GM18511 (cell line): ENCODE measurements at regions not wholly inside any gene's neighbourhood (a gene's known extent, or its start where the extent isn't known, plus 50 kb on each side); places are given as distances from the start of the nearest gene placed in this dataset.
A peak's percentile ranks its signal among the peaks of the same experiment; 100 is the strongest.

Source experiments
- ATAC-seq: cut with Tn5 transposase; IDR thresholded peaks from one replicate; pipeline ENCODE4 v1.9.1; 2021; ENCODE audit warnings: mild to moderate bottlenecking, moderate library complexity; ENCODE audit not compliant: unreplicated experiment

GRCh38 chr1:235925016-235925415 is 58.3 kb upstream of the LYST start:
- no peak for ATAC-seq

- ATAC-seq, result peak; percentile 61
These were observed 56.8 kb upstream of the LYST start for GRCh38 chr1:235923466-235924021.

GRCh38 chr1:235920596-235921375 is 54.1 kb upstream of the LYST start:
- ATAC-seq, result no peak

GRCh38 chr1:235919833-235920441 is 53.2 kb upstream of the LYST start:
- ATAC-seq, result no peak

- no peak for ATAC-seq
These were observed 52.6 kb upstream of the LYST start for GRCh38 chr1:235919127-235919832.

- ATAC-seq, result no peak
These were observed 51.8 kb upstream of the LYST start for GRCh38 chr1:235918465-235918864.

DNA sequence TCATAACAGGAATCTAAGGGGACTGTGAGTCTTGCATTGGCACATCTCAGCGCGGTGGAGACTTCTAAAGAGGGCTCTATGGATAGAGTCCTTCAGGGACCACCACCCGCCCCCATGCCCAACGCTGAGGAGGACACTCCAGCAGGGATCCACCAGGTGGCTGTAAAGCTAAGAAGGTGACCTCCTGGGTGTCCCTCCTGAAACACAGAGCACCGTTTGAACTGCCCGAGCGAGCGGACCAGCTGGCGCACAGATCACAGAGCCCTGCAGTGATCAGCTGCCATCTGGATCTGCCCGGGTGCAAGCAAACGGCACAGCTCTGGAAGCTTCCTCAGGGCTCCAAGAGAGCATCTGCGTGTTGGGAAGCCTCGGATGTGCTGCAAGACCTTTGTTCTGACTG is 51.3 kb upstream of the LYST start:
- no peak for ATAC-seq

DNA sequence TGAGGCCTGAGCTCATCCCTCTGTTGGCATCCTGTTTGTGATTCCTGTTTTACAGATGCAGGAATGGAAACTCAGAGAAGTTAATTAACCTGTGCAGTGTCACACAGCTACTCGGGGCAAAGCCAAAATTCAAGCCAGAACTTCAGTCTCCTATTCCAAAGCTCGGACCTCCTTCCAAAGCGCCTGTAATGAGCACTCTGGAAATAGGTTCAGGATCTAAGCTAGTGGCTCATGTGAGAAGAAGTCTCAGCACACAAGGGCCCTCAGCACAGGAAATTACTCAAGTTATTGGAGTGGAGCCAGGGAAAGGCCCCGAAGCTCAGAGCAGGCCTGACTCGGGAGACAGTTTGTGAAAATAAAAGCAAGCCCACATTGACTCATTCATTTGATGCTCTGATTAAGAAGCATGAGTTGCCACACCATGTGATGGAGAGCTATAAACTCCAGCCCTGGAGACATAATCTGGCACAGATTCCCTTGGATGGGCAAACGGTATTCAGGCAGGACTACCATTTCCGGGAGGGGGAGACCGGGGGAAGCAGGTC is 50.6 kb upstream of the LYST start:
- peak; percentile 95 for ATAC-seq
